HG03575 (cell line): ENCODE measurements at regions not wholly inside any gene's neighbourhood (a gene's known extent, or its start where the extent isn't known, plus 50 kb on each side); places are given as distances from the start of the nearest gene placed in this dataset.
"Not testable (repeated sequence)": the region's sequence is repeated elsewhere in the genome, so short reads cannot be mapped to it uniquely, and the experiment has no call there.

ENCODE experiments used
- ATAC-seq: cut with Tn5 transposase; IDR thresholded peaks from one replicate; pipeline ENCODE4 v1.9.1; 2021; ENCODE audit not compliant: unreplicated experiment, insufficient number of reproducible peaks, low FRiP score; ENCODE audit errors: extremely low read depth

DNA sequence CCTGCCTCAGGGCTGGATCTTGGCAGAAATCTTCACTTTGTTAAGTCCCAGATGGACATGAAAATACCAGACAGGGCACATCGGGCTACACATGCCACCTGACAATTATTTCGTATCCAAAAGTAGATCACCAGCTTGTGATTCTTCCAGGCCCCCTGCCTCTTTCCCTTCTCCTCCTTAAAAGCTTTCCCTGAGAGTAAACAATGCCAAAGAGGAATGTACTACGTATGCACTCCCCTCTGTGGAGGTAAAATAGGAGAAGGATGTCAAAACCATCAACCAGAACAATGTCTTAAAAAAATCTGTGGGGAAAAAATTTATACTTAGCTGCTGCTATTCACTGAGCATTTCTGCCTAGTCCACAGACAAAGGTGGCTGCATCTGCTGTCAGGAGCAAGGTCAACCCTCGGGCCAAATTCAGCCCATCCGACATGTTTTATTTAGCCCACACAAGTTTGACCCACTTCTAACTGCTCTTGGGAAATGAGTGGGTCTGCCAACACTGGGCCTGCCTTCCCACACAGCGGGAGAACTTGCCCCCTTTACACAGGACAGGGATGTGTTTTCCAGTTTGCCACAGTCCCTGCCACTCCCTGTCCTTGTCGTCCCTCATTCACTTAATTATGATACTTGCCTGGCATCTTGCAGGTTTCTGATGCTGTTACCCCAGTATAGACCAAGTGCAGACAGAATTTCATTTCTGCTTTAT is 74.7 kb upstream of the NBPF26 start:
- not testable (repeated sequence) for ATAC-seq

DNA sequence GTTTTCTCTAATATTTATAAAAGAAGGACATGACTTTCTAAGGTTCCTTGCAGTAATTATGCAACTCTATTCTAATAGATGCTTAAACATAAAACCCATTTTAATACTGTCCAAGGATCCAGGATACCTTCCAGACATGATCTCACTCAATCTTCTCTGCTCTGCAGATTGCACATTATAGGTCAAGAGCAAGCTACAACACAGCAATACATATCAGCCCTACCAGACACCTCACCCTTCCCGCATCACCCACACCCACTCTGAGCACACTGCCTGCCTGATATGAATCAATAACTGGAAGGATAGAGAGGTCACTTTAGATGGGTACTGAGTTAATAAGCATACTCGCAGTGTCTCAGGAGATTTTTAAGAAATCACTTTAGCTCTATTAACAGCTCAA is 74.0 kb upstream of the NBPF26 start:
- ATAC-seq = not testable (repeated sequence)

GRCh38 chr1:120654114-120654513 is 69.6 kb upstream of the NBPF26 start:
- ATAC-seq = not testable (repeated sequence)

GRCh38 chr1:120655394-120655793 is 68.4 kb upstream of the NBPF26 start:
- not testable (repeated sequence) for ATAC-seq

- ATAC-seq = not testable (repeated sequence)
Observed at GRCh38 chr1:120656116-120656515, 67.6 kb upstream of the NBPF26 start.

- ATAC-seq = not testable (repeated sequence)
Observed at GRCh38 chr1:120657804-120658203, 65.9 kb upstream of the NBPF26 start.

DNA sequence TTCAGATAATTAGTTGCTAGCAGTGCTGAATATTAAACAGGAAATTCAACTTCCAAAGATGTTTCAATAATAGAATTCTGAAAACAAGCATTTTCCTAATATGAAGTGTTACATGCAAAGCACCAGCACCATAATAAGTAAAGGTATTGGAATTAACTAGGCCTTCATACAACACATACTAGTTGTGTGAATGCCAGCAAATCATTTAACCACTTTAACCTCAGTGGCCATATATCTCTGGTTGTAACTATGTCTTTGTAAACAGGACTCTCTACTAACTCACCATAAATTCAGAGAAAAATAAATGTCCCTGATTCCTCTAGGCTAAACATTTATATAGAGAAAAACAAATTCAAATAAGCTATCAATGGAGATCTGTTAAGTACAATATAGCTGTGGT is 65.1 kb upstream of the NBPF26 start:
- not testable (repeated sequence) for ATAC-seq

DNA sequence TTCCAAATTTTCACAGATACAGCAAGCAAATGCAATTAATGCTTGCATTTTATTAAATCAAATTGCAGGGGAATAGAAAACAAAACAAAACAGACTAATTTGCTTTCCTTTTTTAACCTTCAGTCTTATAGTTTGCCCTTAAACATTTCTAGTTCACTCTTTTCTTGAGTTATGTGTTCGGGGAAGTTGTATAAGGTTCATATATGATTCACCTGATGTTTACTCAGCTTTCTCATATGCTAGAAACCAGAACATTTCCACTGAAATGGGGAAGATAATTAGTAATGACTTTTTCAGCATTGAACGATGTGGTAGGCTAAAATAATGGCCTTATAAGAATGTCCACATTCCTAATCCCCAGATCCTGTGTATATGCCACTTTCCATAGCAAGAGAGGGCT is 64.6 kb upstream of the NBPF26 start:
- not testable (repeated sequence) for ATAC-seq

DNA sequence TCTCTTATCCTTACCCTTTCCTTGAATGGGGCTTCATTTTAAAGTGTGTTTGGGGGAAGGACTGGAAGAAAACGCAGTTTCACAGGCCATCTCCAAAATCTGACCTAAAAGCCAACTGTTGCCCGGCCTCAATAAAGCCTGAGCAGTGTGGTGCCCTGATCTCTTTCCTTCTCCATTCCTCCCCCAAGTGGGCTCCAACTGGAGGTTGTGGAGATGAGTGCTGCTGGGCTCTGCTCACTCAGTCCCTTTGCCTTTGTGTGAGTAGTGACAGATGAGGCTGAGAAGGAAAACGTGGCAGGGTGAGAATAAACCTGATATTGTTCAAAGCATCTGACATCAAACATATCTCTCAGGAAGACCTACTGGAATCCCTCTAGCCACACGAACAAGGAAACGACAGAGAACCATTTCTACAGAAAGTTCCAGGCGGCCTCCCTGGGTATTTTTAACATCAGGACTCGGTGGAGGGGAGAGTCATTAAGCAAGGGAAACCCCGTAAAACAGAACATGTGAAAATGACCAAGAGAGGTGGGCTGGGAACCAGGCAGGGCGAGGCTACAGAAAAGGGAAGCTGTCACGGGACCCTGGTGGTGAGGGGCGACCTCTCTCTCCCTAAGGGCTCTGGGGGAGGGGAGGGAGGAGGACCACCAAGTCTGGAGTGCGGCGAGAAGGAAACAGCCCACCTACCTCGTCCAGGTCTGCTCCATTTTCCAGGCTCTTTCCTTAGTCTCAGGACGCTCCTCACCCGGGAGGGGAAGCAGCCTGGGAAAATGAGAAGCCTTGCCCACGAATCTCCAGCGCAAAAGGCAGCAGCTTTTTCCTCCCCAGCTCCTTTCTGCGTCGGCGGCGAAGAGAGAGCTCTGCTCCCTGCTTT is 59.1 kb upstream of the NBPF26 start:
- not testable (repeated sequence) for ATAC-seq

GRCh38 chr1:120665250-120665577 is 58.5 kb upstream of the NBPF26 start:
- ATAC-seq = not testable (repeated sequence)

- not testable (repeated sequence) for ATAC-seq
Observed at GRCh38 chr1:120668187-120668586, 55.6 kb upstream of the NBPF26 start.
